ENCODE measurements at regions not wholly inside any gene's neighbourhood (a gene's known extent, or its start where the extent isn't known, plus 50 kb on each side); places are given as distances from the start of the nearest gene placed in this dataset.

GRCh38 chr13:40352380-40352778 lies 314.1 kb downstream of the FOXO1 start:
- TF ChIP-seq POLR2AphosphoS5 (IDR thresholded peaks at IDR 0.05; ENCODE audit: low read depth) (no peak), CTCF (conservative IDR thresholded peaks at IDR 0.05; ENCODE audit: low read depth in 2 of 2) (no peak), ZNF114 (CRISPR knock-in tag; IDR thresholded peaks at IDR 0.05) (no peak), EZH2phosphoT487 (IDR thresholded peaks at IDR 0.05; ENCODE audit: unreplicated experiment) (no peak), EZH2 (IDR thresholded peaks at IDR 0.05; ENCODE audit: low read depth, unreplicated experiment) (no peak), JUNB (IDR thresholded peaks at IDR 0.05; ENCODE audit: unreplicated experiment) (no peak), ZNF331 (CRISPR knock-in tag; IDR thresholded peaks at IDR 0.05; ENCODE audit: low read depth) (no peak), CREB1 (CRISPR knock-in tag; IDR thresholded peaks at IDR 0.05; ENCODE audit: low read depth) (no peak), NANOG (IDR thresholded peaks at IDR 0.05; ENCODE audit: borderline replicate concordance) (no peak)
- TF ChIP-seq, protein P1, sequence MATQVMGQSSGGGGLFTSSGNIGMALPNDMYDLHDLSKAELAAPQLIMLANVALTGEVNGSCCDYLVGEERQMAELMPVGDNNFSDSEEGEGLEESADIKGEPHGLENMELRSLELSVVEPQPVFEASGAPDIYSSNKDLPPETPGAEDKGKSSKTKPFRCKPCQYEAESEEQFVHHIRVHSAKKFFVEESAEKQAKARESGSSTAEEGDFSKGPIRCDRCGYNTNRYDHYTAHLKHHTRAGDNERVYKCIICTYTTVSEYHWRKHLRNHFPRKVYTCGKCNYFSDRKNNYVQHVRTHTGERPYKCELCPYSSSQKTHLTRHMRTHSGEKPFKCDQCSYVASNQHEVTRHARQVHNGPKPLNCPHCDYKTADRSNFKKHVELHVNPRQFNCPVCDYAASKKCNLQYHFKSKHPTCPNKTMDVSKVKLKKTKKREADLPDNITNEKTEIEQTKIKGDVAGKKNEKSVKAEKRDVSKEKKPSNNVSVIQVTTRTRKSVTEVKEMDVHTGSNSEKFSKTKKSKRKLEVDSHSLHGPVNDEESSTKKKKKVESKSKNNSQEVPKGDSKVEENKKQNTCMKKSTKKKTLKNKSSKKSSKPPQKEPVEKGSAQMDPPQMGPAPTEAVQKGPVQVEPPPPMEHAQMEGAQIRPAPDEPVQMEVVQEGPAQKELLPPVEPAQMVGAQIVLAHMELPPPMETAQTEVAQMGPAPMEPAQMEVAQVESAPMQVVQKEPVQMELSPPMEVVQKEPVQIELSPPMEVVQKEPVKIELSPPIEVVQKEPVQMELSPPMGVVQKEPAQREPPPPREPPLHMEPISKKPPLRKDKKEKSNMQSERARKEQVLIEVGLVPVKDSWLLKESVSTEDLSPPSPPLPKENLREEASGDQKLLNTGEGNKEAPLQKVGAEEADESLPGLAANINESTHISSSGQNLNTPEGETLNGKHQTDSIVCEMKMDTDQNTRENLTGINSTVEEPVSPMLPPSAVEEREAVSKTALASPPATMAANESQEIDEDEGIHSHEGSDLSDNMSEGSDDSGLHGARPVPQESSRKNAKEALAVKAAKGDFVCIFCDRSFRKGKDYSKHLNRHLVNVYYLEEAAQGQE (IDR thresholded peaks at IDR 0.05; ENCODE audit: unreplicated experiment) = no peak

Measured in GM23338 (cell line).